Suprapubic skin (tissue), 4 donors: ENCODE measurements at regions not wholly inside any gene's neighbourhood (a gene's known extent, or its start where the extent isn't known, plus 50 kb on each side); places are given as distances from the start of the nearest gene placed in this dataset.
"Not testable (repeated sequence)": the region's sequence is repeated elsewhere in the genome, so short reads cannot be mapped to it uniquely, and the experiment has no call there.

Experiments used
- DNase-seq, 2 donors: peaks; one replicate each; pipeline ENCODE4 v3.0.0-alpha.2; 2019; ENCODE audit warnings: low spot score in 2 of 2
- H3K27ac ChIP-seq: fragments of 200-600 bp; sonication (generic); one replicate; pipeline ENCODE4 v1.5.1; 2019
- H3K27me3 ChIP-seq: fragments of 200-600 bp; sonication (generic); one replicate; pipeline ENCODE4 v1.5.1; 2019
- H3K36me3 ChIP-seq: fragments of 200-600 bp; sonication (generic); one replicate; pipeline ENCODE4 v1.5.1; 2019
- H3K4me1 ChIP-seq: fragments of 200-600 bp; sonication (generic); one replicate; pipeline ENCODE4 v1.5.1; 2019
- H3K4me3 ChIP-seq: fragments of 200-600 bp; sonication (generic); one replicate; pipeline ENCODE4 v1.5.1; 2019; ENCODE audit warnings: mild to moderate bottlenecking
- H3K9me3 ChIP-seq: fragments of 200-600 bp; sonication (generic); one replicate; pipeline ENCODE4 v1.5.1; 2019
- EP300 ChIP-seq: sonication (generic); formaldehyde crosslinking; IDR thresholded peaks from one replicate; pipeline ENCODE4 v1.6.1; 2017; ENCODE audit warnings: antibody characterized with exemption
- POLR2A ChIP-seq, 2 donors: fragments of 450-650 bp; IDR thresholded peaks; one replicate each; pipeline ENCODE4 v1.6.1; 2017; ENCODE audit warnings: antibody characterized with exemption in 2 of 2, mild to moderate bottlenecking in 2 of 2, moderate library complexity in 2 of 2
- POLR2AphosphoS5 ChIP-seq, 3 donors: sonication (generic); formaldehyde crosslinking; IDR thresholded peaks; one replicate each; pipeline ENCODE4 v1.6.1; 2017; ENCODE audit warnings: antibody characterized with exemption in 3 of 3
- WGBS: methylation state at CpG from one replicate; pipeline ENCODE4 v1.1.5; 2018; 5-methylcytosine and 5-hydroxymethylcytosine counted together
- TF ChIP-seq, protein P1 (sequence below), 2 donors: fragments of 200-600 bp in 1 of 2; fragments of 450-650 bp in 1 of 2; sonication (generic) in 1 of 2; IDR thresholded peaks; one replicate each; pipeline ENCODE4 v1.5.1; 2016 to 2019; ENCODE audit warnings: antibody characterized with exemption in 2 of 2, mild to moderate bottlenecking in 1 of 2, moderate library complexity in 1 of 2

DNA sequence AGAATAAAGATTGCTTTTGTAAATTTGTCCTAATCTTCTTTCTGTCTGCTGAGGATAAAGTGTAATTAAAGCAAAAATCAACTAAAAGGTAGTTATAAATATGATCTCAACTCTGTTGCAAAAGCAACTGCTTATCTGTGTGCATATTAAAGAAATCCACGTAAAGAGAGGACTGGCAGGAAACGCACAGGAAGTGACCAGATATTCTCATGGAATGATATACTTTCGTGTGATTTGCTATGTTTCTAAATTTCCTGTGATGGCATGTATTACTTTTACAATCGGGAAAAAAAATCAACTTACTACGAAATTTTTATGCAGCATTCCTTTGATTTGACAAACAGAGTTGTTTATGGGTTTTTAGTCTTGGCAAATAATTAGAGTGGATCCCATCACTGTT is 75.4 kb downstream of the RGS2 start:
- 38% methylated on average over 5 of the region's 5 CpGs for WGBS
- Histone ChIP-seq H3K9me3 (no peaks in the 10 kb centered on the region), H3K27me3 (no peaks in the 10 kb centered on the region), H3K36me3 (no peaks in the 10 kb centered on the region), H3K27ac (no peak overlapping the region), H3K4me3 (no peak overlapping the region), H3K4me1 (no peaks in the 10 kb centered on the region)
- TF ChIP-seq EP300 = no peak
- TF ChIP-seq, protein P1, sequence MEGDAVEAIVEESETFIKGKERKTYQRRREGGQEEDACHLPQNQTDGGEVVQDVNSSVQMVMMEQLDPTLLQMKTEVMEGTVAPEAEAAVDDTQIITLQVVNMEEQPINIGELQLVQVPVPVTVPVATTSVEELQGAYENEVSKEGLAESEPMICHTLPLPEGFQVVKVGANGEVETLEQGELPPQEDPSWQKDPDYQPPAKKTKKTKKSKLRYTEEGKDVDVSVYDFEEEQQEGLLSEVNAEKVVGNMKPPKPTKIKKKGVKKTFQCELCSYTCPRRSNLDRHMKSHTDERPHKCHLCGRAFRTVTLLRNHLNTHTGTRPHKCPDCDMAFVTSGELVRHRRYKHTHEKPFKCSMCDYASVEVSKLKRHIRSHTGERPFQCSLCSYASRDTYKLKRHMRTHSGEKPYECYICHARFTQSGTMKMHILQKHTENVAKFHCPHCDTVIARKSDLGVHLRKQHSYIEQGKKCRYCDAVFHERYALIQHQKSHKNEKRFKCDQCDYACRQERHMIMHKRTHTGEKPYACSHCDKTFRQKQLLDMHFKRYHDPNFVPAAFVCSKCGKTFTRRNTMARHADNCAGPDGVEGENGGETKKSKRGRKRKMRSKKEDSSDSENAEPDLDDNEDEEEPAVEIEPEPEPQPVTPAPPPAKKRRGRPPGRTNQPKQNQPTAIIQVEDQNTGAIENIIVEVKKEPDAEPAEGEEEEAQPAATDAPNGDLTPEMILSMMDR (IDR thresholded peaks at IDR 0.05) = no peak
- TF ChIP-seq POLR2AphosphoS5 (IDR thresholded peaks at IDR 0.05) = no peak
- TF ChIP-seq POLR2A (IDR thresholded peaks at IDR 0.05) = no peak
- DNase-seq = no peak

DNA sequence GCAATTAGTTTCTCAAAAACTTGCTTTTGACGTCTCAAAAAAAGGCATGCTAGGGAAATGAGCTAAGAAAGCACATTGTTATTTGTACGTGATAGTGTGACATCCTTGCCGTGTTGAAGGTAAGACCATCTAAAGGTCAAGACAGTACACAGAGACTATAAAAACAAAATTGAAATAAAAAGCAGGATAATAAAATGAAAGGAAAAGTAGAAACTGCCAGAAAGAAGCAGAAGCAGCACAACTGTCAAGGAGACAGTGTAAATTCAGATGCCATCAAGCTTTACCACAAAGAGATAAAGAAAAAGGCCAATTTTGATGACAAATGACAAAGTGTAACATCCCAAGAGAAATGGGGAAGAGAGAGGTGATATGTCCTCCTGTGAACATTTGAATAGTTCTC is 76.5 kb downstream of the RGS2 start:
- not testable (repeated sequence) for H3K27me3 ChIP-seq, DNase-seq, H3K27ac ChIP-seq, H3K4me3 ChIP-seq, H3K36me3 ChIP-seq, H3K9me3 ChIP-seq, H3K4me1 ChIP-seq
- 31% methylated on average over 3 of the region's 3 CpGs for WGBS

DNA sequence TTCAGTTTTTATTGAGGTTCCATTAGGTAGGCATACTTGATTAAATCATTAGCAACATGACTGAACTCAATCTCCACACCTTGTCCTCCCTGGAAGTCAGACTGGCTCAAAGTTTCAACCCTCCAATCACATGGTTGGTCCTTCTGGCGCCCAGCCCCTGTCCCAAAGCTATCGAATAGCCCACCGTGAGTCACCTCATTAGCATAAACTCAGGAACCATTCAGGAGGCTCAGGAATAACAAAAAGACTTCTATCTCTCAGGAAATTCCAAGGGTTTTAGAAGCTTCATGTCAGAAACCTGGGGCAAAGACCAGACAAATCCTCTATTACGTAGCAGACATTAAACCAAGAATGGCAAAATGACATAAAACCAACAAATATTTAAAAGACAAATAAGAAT is 78.6 kb downstream of the RGS2 start:
- Histone ChIP-seq H3K36me3 (no peaks in the 10 kb centered on the region), H3K27me3 (no peaks in the 10 kb centered on the region), H3K4me3 (no peak overlapping the region), H3K9me3 (no peaks in the 10 kb centered on the region), H3K27ac (no peak overlapping the region), H3K4me1 (no peaks in the 10 kb centered on the region)
- DNase-seq = no peak
- no peak for TF ChIP-seq EP300
- no peak for TF ChIP-seq POLR2AphosphoS5 (IDR thresholded peaks at IDR 0.05)
- no peak for TF ChIP-seq POLR2A (IDR thresholded peaks at IDR 0.05)
- TF ChIP-seq, protein P1 (IDR thresholded peaks at IDR 0.05) = no peak
- 90% methylated on average over 4 of the region's 4 CpGs for WGBS

DNA sequence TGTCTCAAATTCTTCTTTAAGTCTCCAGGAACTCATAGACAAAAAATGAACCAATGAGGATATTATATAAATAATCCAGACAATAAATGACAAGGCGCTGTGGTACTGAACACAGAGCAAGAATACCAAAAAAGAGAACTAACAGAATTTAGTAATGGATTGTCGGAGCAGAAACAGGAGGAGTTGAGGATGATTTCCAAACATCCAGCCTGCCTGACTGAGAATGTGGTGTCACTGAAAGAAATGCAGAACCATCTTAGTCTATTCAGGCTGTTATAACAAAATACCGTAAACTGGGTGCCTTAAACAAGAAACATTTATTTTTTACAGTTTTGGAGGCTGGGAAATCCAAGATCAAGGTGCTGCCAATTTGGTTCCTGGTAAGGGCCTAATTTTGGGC is 79.7 kb downstream of the RGS2 start:
- DNase-seq = no peak
- Histone ChIP-seq H3K9me3 (no peaks in the 10 kb centered on the region), H3K4me1 (peaks cover 4% of the 10 kb centered on the region), H3K36me3 (no peaks in the 10 kb centered on the region), H3K27me3 (no peaks in the 10 kb centered on the region), H3K4me3 (no peak overlapping the region), H3K27ac (no peak overlapping the region)
- no peak for TF ChIP-seq POLR2AphosphoS5 (IDR thresholded peaks at IDR 0.05)
- TF ChIP-seq, protein P1 (IDR thresholded peaks at IDR 0.05) = no peak
- no peak for TF ChIP-seq POLR2A (IDR thresholded peaks at IDR 0.05)
- 63% methylated on average over 3 of the region's 3 CpGs for WGBS

DNA sequence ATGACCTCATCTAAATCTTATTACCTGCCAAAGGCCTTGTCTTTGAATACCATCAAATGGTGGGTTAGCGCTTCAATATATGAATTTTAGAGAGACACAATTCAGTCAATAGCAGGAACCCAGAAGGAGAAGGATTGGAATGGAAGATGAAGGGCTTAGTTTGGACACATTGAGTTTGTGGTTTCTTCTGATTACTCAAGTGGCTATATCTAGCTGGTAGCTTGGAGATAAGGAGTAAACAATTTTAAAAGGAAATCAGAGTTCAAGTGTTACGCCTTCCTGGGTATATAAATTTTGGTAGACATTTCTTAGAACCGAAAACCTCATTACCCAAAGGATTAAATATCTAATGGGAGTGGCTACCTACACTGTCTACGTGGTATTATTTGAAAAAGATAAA is 80.2 kb downstream of the RGS2 start:
- WGBS = 92% methylated on average over 4 of the region's 4 CpGs
- TF ChIP-seq POLR2AphosphoS5 (IDR thresholded peaks at IDR 0.05) = no peak
- TF ChIP-seq POLR2A (IDR thresholded peaks at IDR 0.05) = no peak
- TF ChIP-seq, protein P1 (IDR thresholded peaks at IDR 0.05) = no peak
- TF ChIP-seq EP300 = no peak
- no peak for DNase-seq

DNA sequence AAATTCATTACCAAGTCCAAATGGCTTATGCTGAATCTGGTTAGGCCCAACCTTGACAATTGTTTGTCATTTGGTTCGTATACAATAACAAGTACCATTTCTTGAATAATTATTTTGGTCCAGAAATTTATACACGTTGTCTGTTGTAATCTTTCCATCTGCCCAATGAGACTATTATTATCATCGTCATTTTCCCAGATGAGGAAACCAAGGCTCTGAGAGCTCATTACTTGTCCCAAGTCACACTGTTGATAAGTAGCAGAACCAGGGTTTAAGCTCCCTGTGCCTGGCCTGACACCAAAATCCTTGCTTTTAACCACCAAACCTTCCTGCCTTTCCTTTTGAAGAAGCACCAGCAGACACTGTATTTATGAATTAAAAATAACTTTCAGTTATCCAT is 81.3 kb downstream of the RGS2 start:
- no peak for DNase-seq
- Histone ChIP-seq H3K9me3 (no peaks in the 10 kb centered on the region), H3K4me3 (no peak overlapping the region), H3K27me3 (no peaks in the 10 kb centered on the region), H3K36me3 (no peaks in the 10 kb centered on the region), H3K27ac (no peak overlapping the region), H3K4me1 (peaks cover 6% of the 10 kb centered on the region)
- WGBS = 87% methylated on average over 3 of the region's 3 CpGs
- TF ChIP-seq, protein P1 (IDR thresholded peaks at IDR 0.05) = no peak
- no peak for TF ChIP-seq EP300
- TF ChIP-seq POLR2AphosphoS5 (IDR thresholded peaks at IDR 0.05) = no peak
- no peak for TF ChIP-seq POLR2A (IDR thresholded peaks at IDR 0.05)

More for the DNA sequence above, 80.2 kb downstream of the RGS2 start:
- Histone ChIP-seq H3K9me3 (no peaks in the 10 kb centered on the region), H3K4me1 (peaks cover 6% of the 10 kb centered on the region), H3K4me3 (no peak overlapping the region), H3K27me3 (no peaks in the 10 kb centered on the region), H3K36me3 (no peaks in the 10 kb centered on the region), H3K27ac (no peak overlapping the region)
